ENCODE measurements at regions not wholly inside any gene's neighbourhood (a gene's known extent, or its start where the extent isn't known, plus 50 kb on each side); places are given as distances from the start of the nearest gene placed in this dataset.

GRCh38 chr3:20401253-20401652 is 215.2 kb upstream of the SGO1 start:
- no peak overlapping the region for H3K4me2 ChIP-seq (ENCODE audit: low read depth, low read length, poor library complexity, severe bottlenecking)
- no peaks in the 10 kb centered on the region for H3K79me2 ChIP-seq (ENCODE audit: insufficient read depth, low read length)
- H2AFZ ChIP-seq (ENCODE audit: low read length): no peak overlapping the region
- H3K4me1 ChIP-seq (ENCODE audit: insufficient read depth, low read length, poor library complexity, severe bottlenecking): no peaks in the 10 kb centered on the region
- no peaks in the 10 kb centered on the region for H3K9me3 ChIP-seq (ENCODE audit: insufficient read depth, low read depth, low read length)
- H3K4me3 ChIP-seq (ENCODE audit: low read length, poor library complexity, severe bottlenecking): no peak overlapping the region
- no peaks in the 10 kb centered on the region; the same call in 1 of the 2 replicates for H3K9me2 ChIP-seq (replicated peaks; ENCODE audit: low read depth, low read length)
- H3F3A ChIP-seq (ENCODE audit: low read depth): no peaks in the 10 kb centered on the region
- H3K27me3 ChIP-seq (ENCODE audit: insufficient read depth, low read length, poor library complexity, severe bottlenecking): no peaks in the 10 kb centered on the region
- no peak overlapping the region for H3K9ac ChIP-seq (ENCODE audit: low read depth, low read length, poor library complexity, severe bottlenecking)
- no peaks in the 10 kb centered on the region for H3K36me3 ChIP-seq (ENCODE audit: insufficient read depth, low read length)
- H4K20me1 ChIP-seq (ENCODE audit: insufficient read depth, low read length, poor library complexity, severe bottlenecking): no peaks in the 10 kb centered on the region
- no peak for TF ChIP-seq EZH2phosphoT487 (IDR thresholded peaks at IDR 0.05; ENCODE audit: borderline replicate concordance)
- no peak for TF ChIP-seq CTCF (conservative IDR thresholded peaks at IDR 0.05; ENCODE audit: low read length)

- H3K4me1 ChIP-seq (ENCODE audit: insufficient read depth, low read length, poor library complexity, severe bottlenecking): no peaks in the 10 kb centered on the region
Observed at GRCh38 chr3:20400686-20401085, 214.7 kb upstream of the SGO1 start.

GRCh38 chr3:20400281-20400680 is 214.3 kb upstream of the SGO1 start:
- Histone ChIP-seq H3K9me3 (ENCODE audit: insufficient read depth, low read depth, low read length) (no peaks in the 10 kb centered on the region), H3K4me2 (ENCODE audit: low read depth, low read length, poor library complexity, severe bottlenecking) (no peak overlapping the region), H3K9ac (ENCODE audit: low read depth, low read length, poor library complexity, severe bottlenecking) (no peak overlapping the region), H3K36me3 (ENCODE audit: insufficient read depth, low read length) (no peaks in the 10 kb centered on the region), H4K20me1 (ENCODE audit: insufficient read depth, low read length, poor library complexity, severe bottlenecking) (no peaks in the 10 kb centered on the region), H3K4me1 (ENCODE audit: insufficient read depth, low read length, poor library complexity, severe bottlenecking) (no peaks in the 10 kb centered on the region), H3K4me3 (ENCODE audit: low read length, poor library complexity, severe bottlenecking) (no peak overlapping the region), H2AFZ (ENCODE audit: low read length) (no peak overlapping the region), H3F3A (ENCODE audit: low read depth) (no peaks in the 10 kb centered on the region), H3K9me2 (replicated peaks; ENCODE audit: low read depth, low read length) (no peaks in the 10 kb centered on the region; the same call in 1 of the 2 replicates), H3K79me2 (ENCODE audit: insufficient read depth, low read length) (no peaks in the 10 kb centered on the region), H3K27me3 (ENCODE audit: insufficient read depth, low read length, poor library complexity, severe bottlenecking) (no peaks in the 10 kb centered on the region)
- TF ChIP-seq EZH2phosphoT487 (IDR thresholded peaks at IDR 0.05; ENCODE audit: borderline replicate concordance) (no peak), CTCF (conservative IDR thresholded peaks at IDR 0.05; ENCODE audit: low read length) (no peak)

More at GRCh38 chr3:20400686-20401085, 214.7 kb upstream of the SGO1 start:
- no peaks in the 10 kb centered on the region for H3K9me3 ChIP-seq (ENCODE audit: insufficient read depth, low read depth, low read length)
- H3K36me3 ChIP-seq (ENCODE audit: insufficient read depth, low read length): no peaks in the 10 kb centered on the region
- no peaks in the 10 kb centered on the region for H3K79me2 ChIP-seq (ENCODE audit: insufficient read depth, low read length)
- no peaks in the 10 kb centered on the region for H4K20me1 ChIP-seq (ENCODE audit: insufficient read depth, low read length, poor library complexity, severe bottlenecking)
- TF ChIP-seq EZH2phosphoT487 (IDR thresholded peaks at IDR 0.05; ENCODE audit: borderline replicate concordance): no peak
- TF ChIP-seq CTCF (conservative IDR thresholded peaks at IDR 0.05; ENCODE audit: low read length): no peak
- no peak overlapping the region for H3K4me2 ChIP-seq (ENCODE audit: low read depth, low read length, poor library complexity, severe bottlenecking)
- no peaks in the 10 kb centered on the region; the same call in 1 of the 2 replicates for H3K9me2 ChIP-seq (replicated peaks; ENCODE audit: low read depth, low read length)
- no peaks in the 10 kb centered on the region for H3F3A ChIP-seq (ENCODE audit: low read depth)
- H3K9ac ChIP-seq (ENCODE audit: low read depth, low read length, poor library complexity, severe bottlenecking): no peak overlapping the region
- H3K4me3 ChIP-seq (ENCODE audit: low read length, poor library complexity, severe bottlenecking): no peak overlapping the region
- H3K27me3 ChIP-seq (ENCODE audit: insufficient read depth, low read length, poor library complexity, severe bottlenecking): no peaks in the 10 kb centered on the region
- no peak overlapping the region for H2AFZ ChIP-seq (ENCODE audit: low read length)

Data from Loucy (cell line).